Thymus (tissue), 11 donors: ENCODE measurements at regions not wholly inside any gene's neighbourhood (a gene's known extent, or its start where the extent isn't known, plus 50 kb on each side); places are given as distances from the start of the nearest gene placed in this dataset.

Experiments used
- DNase-seq, 9 donors: peaks; one replicate each; pipeline ENCODE4 v3.0.0-alpha.2; 2013; ENCODE audit warnings: low spot score in 9 of 9, low read depth in 6 of 9, missing footprints in 1 of 9
- H3K27ac ChIP-seq, 2 donors: one replicate each; pipeline ENCODE4 v1.5.1; 2013; ENCODE audit warnings: control low read depth in 1 of 2, low read depth in 1 of 2, low read length in 1 of 2, mild to moderate bottlenecking in 1 of 2, moderate library complexity in 1 of 2
- H3K27me3 ChIP-seq, 2 donors: one replicate each; pipeline ENCODE4 v1.5.1; 2013; ENCODE audit warnings: low read length in 1 of 2; ENCODE audit not compliant: control insufficient read depth in 2 of 2, insufficient read depth in 1 of 2
- H3K36me3 ChIP-seq, 2 donors: one replicate each; pipeline ENCODE4 v1.5.1; 2013; ENCODE audit warnings: low read length in 1 of 2, mild to moderate bottlenecking in 1 of 2, moderate library complexity in 1 of 2; ENCODE audit not compliant: control insufficient read depth in 2 of 2, insufficient read depth in 2 of 2
- H3K4me1 ChIP-seq, 2 donors: one replicate each; pipeline ENCODE4 v1.5.1; 2013; ENCODE audit warnings: low read length in 2 of 2; ENCODE audit not compliant: control insufficient read depth in 2 of 2, insufficient read depth in 2 of 2
- H3K4me3 ChIP-seq, 2 donors: one replicate each; pipeline ENCODE4 v1.5.1; 2013; ENCODE audit warnings: low read length in 2 of 2, control low read depth in 1 of 2, mild to moderate bottlenecking in 1 of 2
- H3K9me3 ChIP-seq, 2 donors: one replicate each; pipeline ENCODE4 v1.5.1; 2013; ENCODE audit warnings: low read length in 1 of 2, mild to moderate bottlenecking in 1 of 2; ENCODE audit not compliant: control insufficient read depth in 2 of 2, insufficient read depth in 1 of 2
- WGBS: extraction: QIAGEN DNeasy Blood & Tissue Kit; methylation state at CpG from one replicate; pipeline ENCODE4 v1.1.7; 2013; 5-methylcytosine and 5-hydroxymethylcytosine counted together
- donor health status: healthy.

DNA sequence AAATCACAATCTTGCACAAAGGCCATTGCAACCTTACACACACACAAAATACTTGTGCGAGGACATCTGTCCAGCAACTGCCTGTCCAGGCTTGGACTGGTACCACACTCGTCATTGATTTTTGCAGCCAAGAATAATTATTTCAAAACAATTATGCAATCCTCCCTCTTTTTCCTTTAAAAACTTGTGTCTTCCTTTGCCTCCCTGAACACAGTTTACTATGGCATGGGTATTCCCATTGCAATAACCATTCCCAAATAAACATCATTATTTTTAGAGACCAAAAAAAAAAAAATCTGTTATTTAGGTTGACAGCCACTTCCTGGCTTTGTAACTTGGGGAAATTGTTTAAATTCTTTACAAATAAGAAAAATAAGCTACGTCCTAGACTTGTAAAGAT is 54.0 kb downstream of the C11orf91 start:
- no peaks in the 10 kb centered on the region for H3K27me3 ChIP-seq
- 76% methylated on average over 3 of the region's 3 CpGs for WGBS
- H3K4me3 ChIP-seq: no peak overlapping the region
- no peaks in the 10 kb centered on the region for H3K4me1 ChIP-seq
- H3K36me3 ChIP-seq: no peaks in the 10 kb centered on the region
- no peaks in the 10 kb centered on the region for H3K9me3 ChIP-seq
- H3K27ac ChIP-seq: no peak overlapping the region
- DNase-seq: no peak

DNA sequence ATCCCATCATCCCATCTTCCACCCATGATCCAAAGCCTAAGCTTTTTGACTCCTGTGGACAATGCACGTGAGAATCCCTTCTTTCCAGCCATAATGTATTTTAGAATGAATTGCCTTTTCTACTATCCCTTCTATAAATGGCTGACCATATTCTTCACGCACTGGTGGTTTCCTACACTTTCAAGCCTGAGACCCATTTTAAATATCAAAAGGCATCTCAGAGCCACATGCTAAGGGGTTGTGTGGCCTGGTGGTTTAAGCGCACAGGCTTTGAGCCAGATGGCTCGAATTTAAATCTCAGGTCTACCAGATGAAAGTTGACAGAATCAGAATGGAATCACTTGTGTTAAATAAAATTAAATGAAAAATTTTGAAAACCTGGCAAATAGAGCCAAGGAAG is 54.5 kb downstream of the C11orf91 start:
- Histone ChIP-seq H3K4me1 (no peaks in the 10 kb centered on the region), H3K27me3 (no peaks in the 10 kb centered on the region), H3K27ac (no peak overlapping the region), H3K4me3 (no peak overlapping the region), H3K9me3 (no peaks in the 10 kb centered on the region), H3K36me3 (no peaks in the 10 kb centered on the region)
- WGBS: 95% methylated on average over 4 of the region's 4 CpGs
- no peak for DNase-seq

DNA sequence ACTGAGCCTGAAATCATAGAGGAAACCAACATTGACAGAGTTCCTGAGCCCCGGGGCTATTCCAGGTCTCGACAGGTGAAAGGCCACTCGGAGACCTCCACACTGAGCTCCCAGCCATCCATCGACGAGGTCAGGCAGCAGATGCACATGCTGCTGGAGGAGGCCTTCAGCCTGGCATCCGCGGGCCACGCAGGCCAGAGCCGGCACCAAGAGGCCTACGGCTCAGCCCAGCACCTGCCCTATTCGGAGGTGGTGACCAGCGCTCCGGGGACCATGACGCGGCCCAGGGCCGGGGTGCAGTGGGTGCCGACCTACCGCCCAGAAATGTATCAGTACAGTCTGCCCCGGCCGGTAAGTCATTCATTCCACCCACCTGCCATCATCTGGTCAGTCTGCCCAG is 54.9 kb downstream of the C11orf91 start:
- no peaks in the 10 kb centered on the region for H3K27me3 ChIP-seq
- 94% methylated on average over 20 of the region's 20 CpGs for WGBS
- no peak overlapping the region for H3K4me3 ChIP-seq
- H3K9me3 ChIP-seq: no peaks in the 10 kb centered on the region
- no peaks in the 10 kb centered on the region for H3K4me1 ChIP-seq
- DNase-seq: no peak
- H3K27ac ChIP-seq: no peak overlapping the region
- H3K36me3 ChIP-seq: no peaks in the 10 kb centered on the region

DNA sequence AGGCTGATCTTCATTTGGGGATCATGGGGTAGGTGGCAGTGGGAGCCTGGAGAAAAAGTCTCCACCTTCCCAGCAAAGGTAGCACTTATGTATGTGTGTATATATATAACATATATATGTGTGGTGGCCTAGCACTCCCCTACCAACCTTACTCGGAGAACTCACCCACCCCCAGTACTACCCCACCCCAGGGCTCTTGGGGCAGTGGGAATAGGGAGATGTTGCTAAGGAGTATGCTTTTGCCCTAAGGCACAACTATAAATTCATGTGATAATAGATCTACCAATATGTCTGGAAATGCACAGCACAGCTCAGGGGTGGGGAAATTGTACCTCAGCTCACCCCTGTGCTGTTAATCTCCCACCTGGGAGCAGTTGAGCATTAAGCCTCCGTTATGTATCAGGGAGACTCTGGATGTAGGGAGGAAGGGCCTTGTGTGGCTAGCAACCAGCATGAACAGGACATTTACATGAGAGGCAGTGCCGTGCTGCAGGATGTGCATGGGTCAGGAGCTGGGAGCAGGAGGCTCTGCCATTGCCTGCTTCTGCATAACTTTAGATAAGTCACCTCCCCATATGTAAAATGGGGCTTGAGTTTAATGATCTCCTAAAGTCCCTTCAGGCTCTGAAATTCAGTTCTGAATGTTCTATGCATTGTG is 57.3 kb downstream of the C11orf91 start:
- H3K27me3 ChIP-seq: no peaks in the 10 kb centered on the region
- H3K9me3 ChIP-seq: no peaks in the 10 kb centered on the region
- WGBS: 92% methylated on average over 3 of the region's 3 CpGs
- no peak overlapping the region for H3K4me3 ChIP-seq
- H3K27ac ChIP-seq: no peak overlapping the region
- no peak for DNase-seq
- no peaks in the 10 kb centered on the region for H3K4me1 ChIP-seq
- H3K36me3 ChIP-seq: no peaks in the 10 kb centered on the region

DNA sequence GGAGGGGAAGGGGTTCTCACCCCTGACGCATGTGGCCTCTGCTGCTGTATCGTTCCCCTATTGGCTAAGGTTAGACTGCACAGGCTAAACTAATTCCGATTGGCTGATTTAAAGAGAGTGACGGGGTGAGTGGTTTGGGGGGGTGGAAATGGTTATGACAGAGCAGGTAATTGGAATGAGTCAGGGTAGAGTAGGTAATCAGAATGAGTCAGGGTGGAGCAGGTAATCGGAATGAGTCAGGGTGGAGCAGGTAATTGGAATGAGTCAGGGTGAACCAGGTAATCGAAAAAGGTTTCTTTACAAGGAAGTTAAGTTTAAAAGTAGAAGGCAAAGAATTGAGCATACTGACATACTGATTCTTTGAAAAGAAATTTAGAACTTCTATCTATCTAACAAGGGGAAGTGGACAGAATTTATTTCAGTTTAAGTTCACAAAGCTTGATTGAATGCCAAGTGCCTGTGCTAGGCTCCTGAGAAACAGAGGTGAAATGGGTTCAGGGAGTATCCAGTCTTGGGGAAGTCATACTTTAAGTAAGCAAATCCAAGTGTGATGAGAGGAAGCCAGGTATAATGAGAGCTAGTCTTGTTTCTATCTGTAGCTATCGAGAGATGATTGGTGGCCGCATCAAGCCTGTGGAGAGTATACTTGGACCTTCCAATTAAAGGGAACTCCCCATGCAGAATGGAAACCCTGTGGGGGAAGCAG is 58.0 kb downstream of the C11orf91 start:
- 96% methylated on average over 8 of the region's 8 CpGs for WGBS
- Histone ChIP-seq H3K9me3 (no peaks in the 10 kb centered on the region), H3K4me3 (no peak overlapping the region), H3K36me3 (no peaks in the 10 kb centered on the region), H3K27me3 (no peaks in the 10 kb centered on the region), H3K27ac (no peak overlapping the region), H3K4me1 (no peaks in the 10 kb centered on the region)
- DNase-seq: no peak

DNA sequence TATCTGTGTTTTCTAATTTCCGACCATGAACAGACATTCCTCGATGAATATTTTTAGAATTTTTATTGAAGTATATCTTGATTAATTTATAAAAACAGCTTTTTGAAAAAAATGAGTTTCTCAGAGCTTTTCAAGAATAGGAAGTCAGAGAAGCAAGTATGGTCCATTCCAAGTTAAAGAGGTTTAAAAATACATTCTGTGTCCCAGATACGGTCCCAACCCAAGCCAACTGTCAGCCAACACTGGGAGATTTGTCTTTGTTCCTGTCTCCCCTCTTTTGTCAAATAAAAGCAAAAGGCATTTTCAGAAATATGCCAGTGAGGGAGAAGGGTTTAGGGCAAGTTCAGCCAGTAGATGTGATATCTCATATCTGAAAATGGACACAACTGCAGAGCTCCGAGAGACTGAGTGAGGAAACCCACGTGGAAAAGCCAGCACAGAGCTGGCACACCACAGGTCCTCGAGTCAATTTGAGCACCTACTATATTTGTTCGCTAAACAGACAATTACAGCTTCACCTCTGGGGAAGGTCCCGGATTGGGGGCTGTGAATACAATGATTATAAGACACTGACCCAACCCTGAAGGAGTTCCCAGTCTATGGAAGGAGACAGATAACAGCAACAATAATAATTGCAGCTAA is 59.8 kb downstream of the C11orf91 start:
- WGBS: 81% methylated on average over 8 of the region's 8 CpGs
- H3K27ac ChIP-seq: no peak overlapping the region
- H3K4me3 ChIP-seq: no peak overlapping the region
- DNase-seq: no peak
- no peaks in the 10 kb centered on the region for H3K36me3 ChIP-seq
- H3K27me3 ChIP-seq: no peaks in the 10 kb centered on the region
- no peaks in the 10 kb centered on the region for H3K4me1 ChIP-seq
- no peaks in the 10 kb centered on the region for H3K9me3 ChIP-seq

DNA sequence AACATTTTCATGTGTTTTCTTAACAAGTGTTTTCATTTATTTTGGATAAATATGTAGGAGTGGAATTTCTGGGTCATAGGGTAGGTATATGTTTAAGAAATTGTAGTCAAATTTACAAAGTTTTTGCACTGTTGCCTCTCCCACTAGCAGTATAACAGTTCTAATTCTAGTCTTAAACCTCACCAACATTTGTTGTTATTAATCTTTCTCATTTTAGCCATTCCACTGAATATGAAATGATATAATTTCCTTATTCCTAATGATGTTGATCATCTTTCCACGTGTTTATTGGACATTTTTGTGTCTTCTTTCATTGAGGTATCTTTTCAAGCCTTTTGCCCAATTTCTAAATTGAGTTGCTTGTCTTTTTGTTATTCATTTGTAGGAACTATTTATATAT is 62.0 kb downstream of the C11orf91 start:
- no peaks in the 10 kb centered on the region for H3K4me1 ChIP-seq
- no peak overlapping the region for H3K4me3 ChIP-seq
- H3K36me3 ChIP-seq: no peaks in the 10 kb centered on the region
- H3K27ac ChIP-seq: no peak overlapping the region
- DNase-seq: no peak
- 49% methylated on average over 1 of the region's 1 CpG for WGBS
- H3K9me3 ChIP-seq: no peaks in the 10 kb centered on the region
- H3K27me3 ChIP-seq: no peaks in the 10 kb centered on the region

DNA sequence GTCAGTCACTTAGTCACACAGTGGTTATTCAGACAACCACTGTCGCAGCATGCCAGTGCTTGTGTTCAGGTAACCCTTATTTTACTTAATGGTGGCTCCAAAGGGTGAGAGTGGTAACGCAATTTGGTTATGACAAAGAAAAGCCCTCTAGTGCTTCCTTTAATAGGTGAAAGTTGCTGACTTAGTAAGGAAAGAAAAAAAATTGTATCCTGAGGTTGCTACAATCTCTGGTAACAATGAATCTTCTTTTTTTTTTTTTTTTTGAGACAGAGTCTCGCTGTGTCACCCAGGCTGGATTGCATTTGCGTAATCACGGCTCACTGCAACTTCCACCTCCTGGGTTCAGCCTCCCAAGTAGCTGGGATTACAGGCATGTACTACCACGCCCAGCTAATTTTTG is 64.5 kb downstream of the C11orf91 start:
- no peak overlapping the region for H3K27ac ChIP-seq
- WGBS: 94% methylated on average over 6 of the region's 6 CpGs
- H3K27me3 ChIP-seq: no peaks in the 10 kb centered on the region
- H3K9me3 ChIP-seq: peaks cover 0 to 3% of the 10 kb centered on the region in 2 donors
- no peak for DNase-seq
- H3K36me3 ChIP-seq: no peaks in the 10 kb centered on the region
- peaks cover 0 to 4% of the 10 kb centered on the region in 2 donors for H3K4me1 ChIP-seq
- no peak overlapping the region for H3K4me3 ChIP-seq

DNA sequence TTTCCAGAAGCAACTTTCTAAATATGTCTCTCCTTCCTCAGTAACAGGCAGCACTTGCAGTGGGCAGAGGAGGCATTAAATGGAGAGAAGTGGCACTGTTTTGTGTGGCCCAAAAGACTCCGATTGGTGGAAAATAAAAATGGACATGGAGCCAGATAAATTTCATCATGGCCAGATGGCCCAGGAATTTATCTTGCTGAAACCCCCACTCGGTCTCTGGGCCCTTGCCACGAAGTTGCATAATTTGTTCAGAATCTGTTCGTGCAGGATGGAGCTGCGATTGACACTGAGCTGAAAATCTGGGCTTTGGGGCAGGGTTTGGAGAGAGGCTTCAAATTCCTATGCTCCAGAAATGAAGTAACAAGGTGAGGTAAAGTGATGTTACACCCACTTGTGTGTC is 65.5 kb downstream of the C11orf91 start:
- no peak overlapping the region for H3K27ac ChIP-seq
- H3K4me3 ChIP-seq: no peak overlapping the region
- no peak for DNase-seq
- 90% methylated on average over 5 of the region's 5 CpGs for WGBS
- H3K4me1 ChIP-seq: peaks cover 0 to 6% of the 10 kb centered on the region in 2 donors
- H3K27me3 ChIP-seq: no peaks in the 10 kb centered on the region
- no peaks in the 10 kb centered on the region for H3K36me3 ChIP-seq
- peaks cover 0 to 5% of the 10 kb centered on the region in 2 donors for H3K9me3 ChIP-seq
